Prostate gland (tissue), 2 donors: ENCODE measurements at regions not wholly inside any gene's neighbourhood (a gene's known extent, or its start where the extent isn't known, plus 50 kb on each side); places are given as distances from the start of the nearest gene placed in this dataset.
"Not testable (repeated sequence)": the region's sequence is repeated elsewhere in the genome, so short reads cannot be mapped to it uniquely, and the experiment has no call there.

Experiments used
- DNase-seq: peaks from one replicate; pipeline ENCODE4 v3.0.0-alpha.2; 2019; ENCODE audit warnings: low spot score
- H3K27ac ChIP-seq, 2 donors: fragments of 200-600 bp; sonication (generic); 2 replicates each; pipeline ENCODE4 v1.5.1; 2017 to 2019
- H3K27me3 ChIP-seq: fragments of 200-600 bp; sonication (generic); replicated peaks from 2 replicates; pipeline ENCODE4 v1.5.1; 2019; ENCODE audit not compliant: insufficient read depth
- H3K36me3 ChIP-seq, 2 donors: fragments of 200-600 bp; sonication (generic); 1 replicate in 1 of 2; 2 replicates in 1 of 2; pipeline versions ENCODE4 v1.5.1 to v1.8.1; 2017 to 2019
- H3K4me1 ChIP-seq: fragments of 200-600 bp; sonication (generic); replicated peaks from 2 replicates; pipeline ENCODE4 v1.5.1; 2019
- H3K4me3 ChIP-seq, 2 donors: fragments of 200-600 bp; sonication (generic); 2 replicates each; pipeline ENCODE4 v1.5.1; 2017 to 2019
- H3K9me3 ChIP-seq: fragments of 200-600 bp; sonication (generic); 2 replicates; pipeline ENCODE4 v1.5.1; 2017
- CTCF ChIP-seq, 4 experiments: fragments of 200-600 bp in 2 of 4; fragments of 450-650 bp in 2 of 4; sonication (generic) in 2 of 4; IDR thresholded peaks; 1 replicate in 3 of 4; 2 replicates in 1 of 4; pipeline ENCODE4 v1.5.1; 2016 to 2019; ENCODE audit warnings: antibody characterized with exemption in 4 of 4, mild to moderate bottlenecking in 2 of 4, moderate library complexity in 2 of 4
- POLR2A ChIP-seq: fragments of 450-650 bp; IDR thresholded peaks from one replicate; pipeline ENCODE4 v1.6.1; 2016; ENCODE audit warnings: antibody characterized with exemption, mild to moderate bottlenecking
- POLR2AphosphoS5 ChIP-seq: sonication (generic); formaldehyde crosslinking; IDR thresholded peaks from one replicate; pipeline ENCODE4 v1.6.1; 2017; ENCODE audit warnings: antibody characterized with exemption
- WGBS: methylation state at CpG from one replicate; pipeline ENCODE4 v1.1.5; 2018; 5-methylcytosine and 5-hydroxymethylcytosine counted together
- intact Hi-C: fragments of 100-400 bp; cut with DNase I; formaldehyde crosslinking; loops from one replicate; pipeline ENCODE4 v1.14.2; 2022

GRCh38 chr4:181119186-181119585 lies 1124.0 kb upstream of the TENM3 start:
- no peaks in the 10 kb centered on the region for H3K9me3 ChIP-seq
- no peaks in the 10 kb centered on the region for H3K27me3 ChIP-seq
- H3K4me3 ChIP-seq: no peak overlapping the region
- 77% methylated on average over 4 of the region's 4 CpGs for WGBS
- no peaks in the 10 kb centered on the region for H3K36me3 ChIP-seq
- H3K27ac ChIP-seq: no peak overlapping the region
- H3K4me1 ChIP-seq: no peaks in the 10 kb centered on the region
- no peak for TF ChIP-seq CTCF (IDR thresholded peaks at IDR 0.05)
- TF ChIP-seq POLR2A: no peak
- no peak for TF ChIP-seq POLR2AphosphoS5
- intact Hi-C loops: no loop called here
- no peak for DNase-seq

- intact Hi-C loops: no loop called here
- Histone ChIP-seq H3K36me3 (no peaks in the 10 kb centered on the region), H3K27me3 (no peaks in the 10 kb centered on the region), H3K4me1 (no peaks in the 10 kb centered on the region), H3K4me3 (no peak overlapping the region), H3K9me3 (no peaks in the 10 kb centered on the region), H3K27ac (no peak overlapping the region)
- no peak for DNase-seq
- WGBS: 93% methylated on average over 7 of the region's 7 CpGs
- TF ChIP-seq CTCF (IDR thresholded peaks at IDR 0.05) (no peak), POLR2A (no peak), POLR2AphosphoS5 (no peak)
These were observed 1121.5 kb upstream of the TENM3 start for GRCh38 chr4:181121733-181122132.

GRCh38 chr4:181127171-181127570 lies 1116.0 kb upstream of the TENM3 start:
- no peaks in the 10 kb centered on the region for H3K4me1 ChIP-seq
- H3K27ac ChIP-seq: no peak overlapping the region
- H3K27me3 ChIP-seq: no peaks in the 10 kb centered on the region
- H3K9me3 ChIP-seq: no peaks in the 10 kb centered on the region
- no peak overlapping the region for H3K4me3 ChIP-seq
- intact Hi-C loops: no loop called here
- H3K36me3 ChIP-seq: no peaks in the 10 kb centered on the region
- 67% methylated on average over 2 of the region's 2 CpGs for WGBS
- TF ChIP-seq POLR2AphosphoS5 (no peak), POLR2A (no peak), CTCF (IDR thresholded peaks at IDR 0.05) (no peak)
- DNase-seq: no peak

GRCh38 chr4:181130317-181130716 lies 1112.9 kb upstream of the TENM3 start:
- H3K4me3 ChIP-seq, H3K9me3 ChIP-seq, H3K4me1 ChIP-seq, H3K27ac ChIP-seq, DNase-seq, intact Hi-C loops, H3K36me3 ChIP-seq, H3K27me3 ChIP-seq: not testable (repeated sequence)
- 75% methylated on average over 7 of the region's 7 CpGs for WGBS

GRCh38 chr4:181137351-181137750 lies 1105.9 kb upstream of the TENM3 start:
- H3K4me1 ChIP-seq: no peaks in the 10 kb centered on the region
- H3K9me3 ChIP-seq: no peaks in the 10 kb centered on the region
- intact Hi-C loops: no loop called here
- no peak for DNase-seq
- no peaks in the 10 kb centered on the region for H3K27me3 ChIP-seq
- no peak overlapping the region for H3K4me3 ChIP-seq
- 71% methylated on average over 3 of the region's 3 CpGs for WGBS
- no peaks in the 10 kb centered on the region for H3K36me3 ChIP-seq
- TF ChIP-seq POLR2A (no peak), POLR2AphosphoS5 (no peak), CTCF (IDR thresholded peaks at IDR 0.05) (no peak)
- no peak overlapping the region for H3K27ac ChIP-seq

GRCh38 chr4:181138116-181138515 lies 1105.1 kb upstream of the TENM3 start:
- DNase-seq: no peak
- Histone ChIP-seq H3K36me3 (no peaks in the 10 kb centered on the region), H3K9me3 (no peaks in the 10 kb centered on the region), H3K4me1 (no peaks in the 10 kb centered on the region), H3K4me3 (no peak overlapping the region), H3K27me3 (no peaks in the 10 kb centered on the region), H3K27ac (no peak overlapping the region)
- TF ChIP-seq CTCF (IDR thresholded peaks at IDR 0.05) (no peak), POLR2A (no peak), POLR2AphosphoS5 (no peak)
- intact Hi-C loops: no loop called here
- 90% methylated on average over 8 of the region's 8 CpGs for WGBS
